IMR-90 (cell line): ENCODE measurements at regions not wholly inside any gene's neighbourhood (a gene's known extent, or its start where the extent isn't known, plus 50 kb on each side); places are given as distances from the start of the nearest gene placed in this dataset.
A peak's percentile ranks its signal among the peaks of the same experiment; 100 is the strongest.

Experiments used
- ATAC-seq: fragments of 200-7000 bp; cut with Tn5 transposase; 2 replicates; pipeline ENCODE4 v1.9.1; 2020; ENCODE audit warnings: low read depth, mild to moderate bottlenecking, moderate library complexity
- BruUV-seq: library from RNA; stranded (reverse); fragments of 400-500 nt; replicated peaks from 2 replicates; lab custom pipeline; 2021; lab: Mats Ljungman, UMichigan
- CTCF ChIA-PET: fragments of 300-600 bp; formaldehyde crosslinking; extraction: SDS; loops from one replicate; lab custom pipeline; 2021; ENCODE audit warnings: antibody characterized with exemption; lab: Yijun Ruan, JAX
- POLR2A ChIA-PET: fragments of 300-600 bp; sonication (Branson Sonifier 250); formaldehyde crosslinking; loops from one replicate; lab custom pipeline; 2022; ENCODE audit warnings: antibody characterized with exemption; ENCODE audit not compliant: unreplicated experiment; lab: Charles Lee
- DNase-seq: peaks from one replicate; pipeline ENCODE4 v3.0.0; 2013
- H2AFZ ChIP-seq: replicated peaks from 2 replicates; pipeline ENCODE3; 2013; ENCODE audit warnings: low read length, mild to moderate bottlenecking; ENCODE audit not compliant: poor library complexity
- H2AK5ac ChIP-seq: 2 replicates; pipeline ENCODE4 v1.6.1; 2013; ENCODE audit warnings: low read depth, low read length, inconsistent platforms
- H2AK9ac ChIP-seq: replicated peaks from 2 replicates; pipeline ENCODE3; 2013; ENCODE audit warnings: mild to moderate bottlenecking, low read depth, low read length, moderate library complexity; ENCODE audit not compliant: poor library complexity
- H2BK120ac ChIP-seq: 2 replicates; pipeline ENCODE4 v1.6.1; 2013; ENCODE audit warnings: low read depth, low read length, inconsistent platforms
- H2BK15ac ChIP-seq: 3 replicates; pipeline ENCODE4 v1.6.1; 2013; ENCODE audit warnings: low read depth, low read length, inconsistent platforms
- H2BK20ac ChIP-seq: 2 replicates; pipeline ENCODE4 v1.6.1; 2013; ENCODE audit warnings: low read depth, mild to moderate bottlenecking, inconsistent platforms, low read length, moderate library complexity
- H2BK5ac ChIP-seq: 2 replicates; pipeline ENCODE4 v1.6.1; 2013; ENCODE audit warnings: mild to moderate bottlenecking, low read depth, low read length, inconsistent platforms; ENCODE audit not compliant: poor library complexity, severe bottlenecking
- H3K14ac ChIP-seq: replicated peaks from 2 replicates; pipeline ENCODE4 v1.6.1; 2013; ENCODE audit warnings: low read depth, low read length, inconsistent platforms
- H3K18ac ChIP-seq: 2 replicates; pipeline ENCODE4 v1.6.1; 2013; ENCODE audit warnings: low read depth, low read length, control low read depth
- H3K23ac ChIP-seq: 2 replicates; pipeline ENCODE4 v1.6.1; 2013; ENCODE audit warnings: low read depth, low read length, inconsistent platforms
- H3K27ac ChIP-seq: 2 replicates; pipeline ENCODE4 v1.5.1; 2013; ENCODE audit warnings: mild to moderate bottlenecking, control low read depth, low read length; ENCODE audit not compliant: insufficient read depth
- H3K27me3 ChIP-seq: 2 replicates; pipeline ENCODE4 v1.6.1; 2013; ENCODE audit warnings: low read length; ENCODE audit not compliant: control insufficient read depth, insufficient read depth
- H3K36me3 ChIP-seq: 2 replicates; pipeline ENCODE4 v1.6.1; 2013; ENCODE audit warnings: low read length, mixed read lengths; ENCODE audit not compliant: control insufficient read depth, insufficient read depth
- H3K4ac ChIP-seq: 2 replicates; pipeline ENCODE4 v1.6.1; 2013; ENCODE audit warnings: low read depth, low read length, inconsistent platforms
- H3K4me1 ChIP-seq: 2 replicates; pipeline ENCODE4 v1.6.1; 2013; ENCODE audit warnings: low read length, mixed read lengths; ENCODE audit not compliant: control insufficient read depth, insufficient read depth
- H3K4me2 ChIP-seq: 2 replicates; pipeline ENCODE4 v1.6.1; 2013; ENCODE audit warnings: low read depth, mild to moderate bottlenecking, control low read depth, low read length, moderate library complexity
- H3K4me3 ChIP-seq: 2 replicates; pipeline ENCODE4 v1.5.1; 2013; ENCODE audit warnings: low read depth, mild to moderate bottlenecking, control low read depth, low read length, moderate library complexity; ENCODE audit not compliant: insufficient read depth
- H3K56ac ChIP-seq: 2 replicates; pipeline ENCODE4 v1.6.1; 2013; ENCODE audit warnings: low read length, inconsistent platforms; ENCODE audit not compliant: insufficient read depth; ENCODE audit errors: extremely low read depth
- H3K79me1 ChIP-seq, 2 experiments: 2 replicates each; pipeline ENCODE4 v1.6.1; 2013; ENCODE audit warnings: low read length in 2 of 2, inconsistent platforms in 1 of 2, low read depth in 1 of 2
- H3K9ac ChIP-seq: 2 replicates; pipeline ENCODE4 v1.6.1; 2013; ENCODE audit warnings: low read depth, low read length, control low read depth
- H3K9me1 ChIP-seq: 2 replicates; pipeline ENCODE4 v1.6.1; 2013; ENCODE audit warnings: low read length, inconsistent platforms; ENCODE audit not compliant: insufficient read depth
- H3K9me3 ChIP-seq: 2 replicates; pipeline ENCODE4 v1.6.1; 2013; ENCODE audit warnings: low read length; ENCODE audit not compliant: control insufficient read depth, insufficient read depth
- H4K20me1 ChIP-seq: 2 replicates; pipeline ENCODE4 v1.6.1; 2013; ENCODE audit warnings: low read length, inconsistent platforms; ENCODE audit not compliant: insufficient read depth
- H4K5ac ChIP-seq: 2 replicates; pipeline ENCODE4 v1.6.1; 2013; ENCODE audit warnings: mild to moderate bottlenecking, low read depth, low read length, control low read depth
- H4K8ac ChIP-seq, 2 experiments: 2 replicates each; pipeline ENCODE4 v1.6.1; 2013; ENCODE audit warnings: low read depth in 2 of 2, low read length in 2 of 2, control low read depth in 1 of 2, inconsistent platforms in 1 of 2
- H4K91ac ChIP-seq: 2 replicates; pipeline ENCODE4 v1.6.1; 2013; ENCODE audit warnings: low read depth, low read length, inconsistent platforms; ENCODE audit not compliant: insufficient read depth
- CEBPB ChIP-seq: IDR thresholded peaks from 2 replicates; pipeline ENCODE4 v1.6.1; 2012; ENCODE audit warnings: low read depth, low read length, improper control_type of control experiment
- FOS ChIP-seq: fragments of 150-350 bp; IDR thresholded peaks from 2 replicates; pipeline ENCODE4 v1.6.1; 2016; ENCODE audit warnings: low read depth, low read length
- MAFK ChIP-seq: IDR thresholded peaks from 2 replicates; pipeline ENCODE4 v1.6.1; 2012; ENCODE audit warnings: low read depth, low read length, improper control_type of control experiment
- NFE2L2 ChIP-seq: fragments of 150-350 bp; IDR thresholded peaks from 2 replicates; pipeline ENCODE4 v1.6.1; 2016; ENCODE audit warnings: low read depth, mild to moderate bottlenecking, low read length
- RCOR1 ChIP-seq: IDR thresholded peaks from 2 replicates; pipeline ENCODE4 v1.6.1; 2012; ENCODE audit warnings: mild to moderate bottlenecking, low read length, improper control_type of control experiment; ENCODE audit not compliant: insufficient replicate concordance
- WGBS, 2 experiments: methylation state at CpG; one replicate each; pipeline versions ENCODE4 v1.1.5 to v1.1.7; 2013; ENCODE audit warnings: missing lambda C conversion rate in 2 of 2; ENCODE audit not compliant: insufficient read length in 1 of 2; ENCODE audit errors: extremely low coverage in 2 of 2; 5-methylcytosine and 5-hydroxymethylcytosine counted together
- dilution Hi-C: fragments of 300-500 bp; cut with HindIII; formaldehyde crosslinking; loops from one replicate; pipeline ENCODE4 v1.14.3; 2018; ENCODE audit warnings: low sequenced_read_pairs; ENCODE audit not compliant: unreplicated experiment
- in situ Hi-C: fragments of 300-500 bp; cut with MboI; formaldehyde crosslinking; loops from 3 replicates; pipeline ENCODE4 v1.14.3; 2019; ENCODE audit warnings: low sequenced_read_pairs, inconsistent platforms, mixed read lengths
- intact Hi-C: fragments of 100-400 bp; cut with micrococcal nuclease; formaldehyde crosslinking; loops from 2 replicates; pipeline ENCODE4 v1.10.0; 2022

- H3K36me3 ChIP-seq: no peaks in the 10 kb centered on the region
- no TSS peak for BruUV-seq
- 67% methylated on average over 1 of the region's 2 CpGs; no CpG with 5 or more reads in 1 of the 2 experiments for WGBS, 2 experiments
- intact Hi-C loops (loop anchor here (1.0 to 10.0 kb wide), 2 partner anchors 275 to 1217 kb away; no protein-coding TSS in a partner anchor), dilution Hi-C loops (no loop called here), in situ Hi-C loops (no loop called here)
- H3K27ac ChIP-seq: no peak overlapping the region
- H2BK20ac ChIP-seq: peak overlapping the region; percentile 81; the same call in 1 of the 2 replicates
- peaks cover 2% of the 10 kb centered on the region; the same call in 1 of the 2 replicates for H3K9me1 ChIP-seq
- H2BK5ac ChIP-seq: peak overlapping the region; percentile 40
- peak overlapping the region in 1 of 2 experiments; percentile 11; a peak in 1 of 4 replicates for H4K8ac ChIP-seq
- H3K4me2 ChIP-seq: no peak overlapping the region
- H2AK5ac ChIP-seq: peak overlapping the region; percentile 29; the same call in 1 of the 2 replicates
- no peak overlapping the region for H3K56ac ChIP-seq
- peak; percentile 84 for DNase-seq
- peak; percentile 87 for ATAC-seq
- H3K4ac ChIP-seq: peak overlapping the region; percentile 14; the same call in 1 of the 2 replicates
- ChIA-PET CTCF (interaction anchor here (0.7 to 1.1 kb wide), 3 partner anchors 10 to 62 kb away, joined by 3 to 5 read pairs (median 3); no protein-coding TSS in a partner anchor), POLR2A (no interaction called here)
- H3K9ac ChIP-seq: no peak overlapping the region
- no peak overlapping the region for H2AK9ac ChIP-seq
- H3K79me1 ChIP-seq: no peaks in the 10 kb centered on the region
- H3K27me3 ChIP-seq: no peaks in the 10 kb centered on the region
- no peak overlapping the region for H2BK15ac ChIP-seq
- no peak overlapping the region for H3K4me3 ChIP-seq
- no peak overlapping the region for H4K91ac ChIP-seq
- H2AFZ ChIP-seq: no peak overlapping the region
- no peaks in the 10 kb centered on the region for H4K20me1 ChIP-seq
- no peak overlapping the region for H4K5ac ChIP-seq
- no peak overlapping the region for H3K14ac ChIP-seq
- TF ChIP-seq NFE2L2: no peak
- peak; percentile 62; the same call in 1 of the 2 replicates for TF ChIP-seq CEBPB
- no peak for TF ChIP-seq FOS
- TF ChIP-seq MAFK: no peak
- no peak for TF ChIP-seq RCOR1
- H2BK120ac ChIP-seq: no peak overlapping the region
- no peak overlapping the region for H3K23ac ChIP-seq
- H3K18ac ChIP-seq: peak overlapping the region; percentile 57; the same call in 1 of the 2 replicates
- no peaks in the 10 kb centered on the region for H3K9me3 ChIP-seq
- H3K4me1 ChIP-seq: peaks cover 2% of the 10 kb centered on the region; the same call in 1 of the 2 replicates
These were observed 167.9 kb downstream of the FBXO15 start for GRCh38 chr18:73979742-73980141.
